Osteocyte (in vitro differentiated cells): ENCODE measurements at regions not wholly inside any gene's neighbourhood (a gene's known extent, or its start where the extent isn't known, plus 50 kb on each side); places are given as distances from the start of the nearest gene placed in this dataset.

ENCODE experiments used
- DNase-seq: peaks from one replicate; pipeline ENCODE4 v3.0.0; 2021; ENCODE audit warnings: mixed read lengths; ENCODE audit not compliant: unreplicated experiment; ENCODE audit errors: extremely low spot score
- H3K27ac Mint-ChIP-seq: one replicate; pipeline ENCODE4 v1.8.0; 2021; ENCODE audit warnings: mild to moderate bottlenecking, mixed read lengths; ENCODE audit not compliant: unreplicated experiment
- H3K27me3 Mint-ChIP-seq: one replicate; pipeline ENCODE4 v1.8.0; 2021; ENCODE audit warnings: mixed read lengths; ENCODE audit not compliant: unreplicated experiment
- H3K36me3 Mint-ChIP-seq: one replicate; pipeline ENCODE4 v1.8.0; 2021; ENCODE audit warnings: mixed read lengths; ENCODE audit not compliant: unreplicated experiment
- H3K4me1 Mint-ChIP-seq: one replicate; pipeline ENCODE4 v1.8.0; 2021; ENCODE audit warnings: mixed read lengths; ENCODE audit not compliant: unreplicated experiment
- H3K4me3 Mint-ChIP-seq: one replicate; pipeline ENCODE4 v1.8.0; 2021; ENCODE audit warnings: mild to moderate bottlenecking, moderate library complexity, mixed read lengths; ENCODE audit not compliant: unreplicated experiment
- H3K9me3 Mint-ChIP-seq: one replicate; pipeline ENCODE4 v1.8.0; 2021; ENCODE audit warnings: mixed read lengths; ENCODE audit not compliant: unreplicated experiment
- TF ChIP-seq, protein P1 (sequence below): fragments of 200-600 bp; sonication (generic); IDR thresholded peaks from 2 replicates; pipeline ENCODE4 v1.5.0; 2021; ENCODE audit warnings: antibody characterized with exemption, mild to moderate bottlenecking, moderate library complexity

DNA sequence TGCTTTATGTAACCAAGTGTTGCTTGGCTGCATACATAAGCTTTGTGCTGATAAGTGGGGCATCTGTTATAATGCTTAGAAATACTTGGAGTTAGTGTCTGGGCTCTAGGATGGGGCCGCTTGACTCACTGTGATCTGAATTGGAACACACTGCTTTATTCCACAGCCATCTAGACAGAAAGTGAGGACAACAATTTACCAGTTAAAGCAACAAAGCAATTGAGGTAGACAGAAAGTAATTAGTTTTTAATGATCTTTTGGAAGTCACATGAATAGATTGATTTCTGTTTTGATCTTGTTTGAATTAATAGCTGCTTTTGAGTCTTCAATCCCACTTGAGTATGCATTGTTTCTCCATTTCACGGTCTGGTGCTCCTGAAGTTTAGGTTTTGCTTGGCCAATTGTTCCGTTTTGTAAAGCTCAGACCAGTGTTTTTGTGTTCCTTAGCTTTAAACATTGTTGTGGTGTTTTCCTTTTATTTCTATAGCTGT lies 157.5 kb downstream of the TRMT11 start:
- no peak overlapping the region for H3K27ac Mint-ChIP-seq
- no peaks in the 10 kb centered on the region for H3K27me3 Mint-ChIP-seq
- no peaks in the 10 kb centered on the region for H3K36me3 Mint-ChIP-seq
- H3K4me1 Mint-ChIP-seq = no peaks in the 10 kb centered on the region
- no peak for DNase-seq
- TF ChIP-seq, protein P1, sequence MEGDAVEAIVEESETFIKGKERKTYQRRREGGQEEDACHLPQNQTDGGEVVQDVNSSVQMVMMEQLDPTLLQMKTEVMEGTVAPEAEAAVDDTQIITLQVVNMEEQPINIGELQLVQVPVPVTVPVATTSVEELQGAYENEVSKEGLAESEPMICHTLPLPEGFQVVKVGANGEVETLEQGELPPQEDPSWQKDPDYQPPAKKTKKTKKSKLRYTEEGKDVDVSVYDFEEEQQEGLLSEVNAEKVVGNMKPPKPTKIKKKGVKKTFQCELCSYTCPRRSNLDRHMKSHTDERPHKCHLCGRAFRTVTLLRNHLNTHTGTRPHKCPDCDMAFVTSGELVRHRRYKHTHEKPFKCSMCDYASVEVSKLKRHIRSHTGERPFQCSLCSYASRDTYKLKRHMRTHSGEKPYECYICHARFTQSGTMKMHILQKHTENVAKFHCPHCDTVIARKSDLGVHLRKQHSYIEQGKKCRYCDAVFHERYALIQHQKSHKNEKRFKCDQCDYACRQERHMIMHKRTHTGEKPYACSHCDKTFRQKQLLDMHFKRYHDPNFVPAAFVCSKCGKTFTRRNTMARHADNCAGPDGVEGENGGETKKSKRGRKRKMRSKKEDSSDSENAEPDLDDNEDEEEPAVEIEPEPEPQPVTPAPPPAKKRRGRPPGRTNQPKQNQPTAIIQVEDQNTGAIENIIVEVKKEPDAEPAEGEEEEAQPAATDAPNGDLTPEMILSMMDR = no peak
- no peak overlapping the region for H3K4me3 Mint-ChIP-seq
- peaks cover 9% of the 10 kb centered on the region for H3K9me3 Mint-ChIP-seq

DNA sequence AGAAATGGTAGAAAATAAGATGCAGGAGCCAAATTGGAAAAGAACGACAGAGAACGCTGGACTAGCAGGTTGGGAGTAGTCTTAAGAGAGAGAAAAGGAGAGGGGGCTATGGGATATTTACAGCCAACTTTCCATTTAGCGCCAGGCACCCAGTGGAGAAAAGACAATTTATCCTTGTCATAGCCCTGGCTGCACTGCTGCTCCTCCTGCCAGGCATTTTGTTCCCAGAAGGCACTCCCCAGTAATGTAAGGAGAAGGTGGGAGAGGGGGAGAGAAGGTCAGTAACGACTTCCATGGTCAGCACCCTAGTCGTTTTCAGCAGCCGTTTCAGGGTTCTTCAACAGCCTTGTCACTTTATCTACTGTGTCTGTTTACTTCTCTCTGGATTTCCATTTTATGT lies 159.0 kb downstream of the TRMT11 start:
- TF ChIP-seq, protein P1 = no peak
- DNase-seq = no peak
- Mint-ChIP-seq H3K4me3 (no peak overlapping the region), H3K9me3 (peaks cover 1% of the 10 kb centered on the region), H3K4me1 (no peaks in the 10 kb centered on the region), H3K27me3 (no peaks in the 10 kb centered on the region), H3K36me3 (no peaks in the 10 kb centered on the region), H3K27ac (no peak overlapping the region)

DNA sequence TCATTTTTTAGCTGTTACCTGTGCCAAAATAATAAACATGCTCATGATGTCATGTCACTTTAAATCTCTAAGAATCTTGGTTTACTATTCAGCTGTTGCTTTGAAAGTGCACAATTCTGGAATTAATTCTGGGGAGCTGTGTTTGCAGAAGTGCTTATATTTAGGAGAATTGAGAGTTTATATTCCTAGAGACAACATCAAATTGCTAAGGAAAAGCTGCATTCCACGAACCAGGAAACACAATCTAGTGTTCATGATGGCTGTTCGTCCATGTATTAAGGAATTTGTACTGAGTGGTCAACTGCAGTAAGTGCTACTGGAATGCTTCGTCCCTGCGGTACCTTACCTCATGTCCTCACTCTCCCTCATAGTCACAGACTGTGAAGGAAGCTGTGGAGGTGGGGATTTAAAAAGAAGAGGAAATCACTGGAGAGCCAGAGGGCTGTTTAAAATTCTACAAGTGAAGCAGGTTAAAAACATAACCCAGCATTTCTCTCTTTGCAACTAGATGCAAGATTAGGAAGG lies 161.0 kb downstream of the TRMT11 start:
- H3K9me3 Mint-ChIP-seq = no peaks in the 10 kb centered on the region
- no peak overlapping the region for H3K4me3 Mint-ChIP-seq
- DNase-seq = no peak
- H3K36me3 Mint-ChIP-seq = no peaks in the 10 kb centered on the region
- H3K27ac Mint-ChIP-seq = no peak overlapping the region
- no peaks in the 10 kb centered on the region for H3K27me3 Mint-ChIP-seq
- no peaks in the 10 kb centered on the region for H3K4me1 Mint-ChIP-seq
- TF ChIP-seq, protein P1 = no peak

DNA sequence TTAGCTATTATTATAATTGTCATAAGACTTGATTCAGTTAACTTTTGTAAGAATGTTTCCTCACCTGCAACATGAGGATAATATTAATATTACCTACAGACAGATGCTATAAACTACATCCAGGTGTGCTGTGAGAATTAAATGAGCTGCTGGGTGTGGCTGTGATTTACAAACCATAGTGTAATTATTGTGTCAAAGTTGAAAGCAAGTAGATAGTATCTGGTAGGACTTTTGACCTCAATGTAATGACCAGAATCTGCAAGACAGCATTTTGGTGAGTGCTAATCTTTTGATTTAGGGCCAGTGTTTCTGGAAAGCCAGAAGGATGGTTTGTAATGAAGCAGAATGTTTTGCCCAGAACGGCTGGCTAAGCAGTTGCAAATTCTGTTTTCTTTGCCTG lies 162.5 kb downstream of the TRMT11 start:
- no peaks in the 10 kb centered on the region for H3K4me1 Mint-ChIP-seq
- DNase-seq = no peak
- H3K27me3 Mint-ChIP-seq = no peaks in the 10 kb centered on the region
- no peaks in the 10 kb centered on the region for H3K36me3 Mint-ChIP-seq
- TF ChIP-seq, protein P1 = no peak
- no peak overlapping the region for H3K27ac Mint-ChIP-seq
- no peaks in the 10 kb centered on the region for H3K9me3 Mint-ChIP-seq
- no peak overlapping the region for H3K4me3 Mint-ChIP-seq

DNA sequence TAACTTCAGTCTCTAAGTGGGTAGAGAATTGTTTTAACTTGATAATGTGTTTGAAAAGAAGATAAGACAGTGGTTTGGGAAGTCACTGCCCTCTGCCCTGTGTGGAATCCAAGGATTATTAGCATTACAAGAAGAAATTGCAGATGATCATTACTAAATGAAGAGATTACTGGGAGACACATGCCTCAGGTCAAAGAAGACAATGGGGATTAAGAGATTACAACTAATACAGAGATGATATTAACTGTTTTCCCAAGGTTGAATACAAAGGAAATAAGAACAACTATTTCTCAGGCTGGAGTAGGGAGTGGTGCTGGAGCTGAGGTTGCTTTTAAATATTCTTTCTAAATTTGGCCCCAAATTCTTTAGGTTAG lies 166.0 kb downstream of the TRMT11 start:
- no peak for DNase-seq
- H3K4me1 Mint-ChIP-seq = no peaks in the 10 kb centered on the region
- H3K27me3 Mint-ChIP-seq = no peaks in the 10 kb centered on the region
- H3K9me3 Mint-ChIP-seq = no peaks in the 10 kb centered on the region
- H3K36me3 Mint-ChIP-seq = no peaks in the 10 kb centered on the region
- H3K27ac Mint-ChIP-seq = no peak overlapping the region
- no peak overlapping the region for H3K4me3 Mint-ChIP-seq
- TF ChIP-seq, protein P1 = no peak
